Activated CD8-positive, alpha-beta memory T cell treated with anti-CD3 and anti-CD28 coated beads, Interleukin-2, amount 10 ng/mL, durations not matched to agents 7 days and 5 days (primary cell): ENCODE measurements at regions not wholly inside any gene's neighbourhood (a gene's known extent, or its start where the extent isn't known, plus 50 kb on each side); places are given as distances from the start of the nearest gene placed in this dataset.

Experiments used
- ATAC-seq: fragments of 150-1000 bp; cut with Tn5 transposase; one replicate; pipeline ENCODE4 v1.10.0; 2021; ENCODE audit warnings: moderate library complexity
- CTCF ChIA-PET: fragments of 350-600 bp; sonication (Branson Sonifier 250); formaldehyde crosslinking; loops from one replicate; lab custom pipeline; 2021; ENCODE audit warnings: antibody characterized with exemption; lab: Charles Lee
- DNase-seq: peaks from one replicate; pipeline ENCODE4 v3.0.0-alpha.2; 2020
- H3K27ac Mint-ChIP-seq: one replicate; pipeline ENCODE4 v1.8.0; 2021; ENCODE audit warnings: mild to moderate bottlenecking, mixed read lengths
- H3K27me3 Mint-ChIP-seq: one replicate; pipeline ENCODE4 v1.8.0; 2021; ENCODE audit warnings: mixed read lengths
- H3K36me3 Mint-ChIP-seq: one replicate; pipeline ENCODE4 v1.8.0; 2021; ENCODE audit warnings: mild to moderate bottlenecking, mixed read lengths
- H3K4me1 Mint-ChIP-seq: one replicate; pipeline ENCODE4 v1.8.0; 2021; ENCODE audit warnings: mixed read lengths
- H3K4me3 Mint-ChIP-seq: one replicate; pipeline ENCODE4 v1.8.0; 2021; ENCODE audit warnings: mild to moderate bottlenecking, moderate library complexity, mixed read lengths
- H3K9me3 Mint-ChIP-seq: one replicate; pipeline ENCODE4 v1.8.0; 2022; ENCODE audit warnings: low read depth, mixed read lengths

DNA sequence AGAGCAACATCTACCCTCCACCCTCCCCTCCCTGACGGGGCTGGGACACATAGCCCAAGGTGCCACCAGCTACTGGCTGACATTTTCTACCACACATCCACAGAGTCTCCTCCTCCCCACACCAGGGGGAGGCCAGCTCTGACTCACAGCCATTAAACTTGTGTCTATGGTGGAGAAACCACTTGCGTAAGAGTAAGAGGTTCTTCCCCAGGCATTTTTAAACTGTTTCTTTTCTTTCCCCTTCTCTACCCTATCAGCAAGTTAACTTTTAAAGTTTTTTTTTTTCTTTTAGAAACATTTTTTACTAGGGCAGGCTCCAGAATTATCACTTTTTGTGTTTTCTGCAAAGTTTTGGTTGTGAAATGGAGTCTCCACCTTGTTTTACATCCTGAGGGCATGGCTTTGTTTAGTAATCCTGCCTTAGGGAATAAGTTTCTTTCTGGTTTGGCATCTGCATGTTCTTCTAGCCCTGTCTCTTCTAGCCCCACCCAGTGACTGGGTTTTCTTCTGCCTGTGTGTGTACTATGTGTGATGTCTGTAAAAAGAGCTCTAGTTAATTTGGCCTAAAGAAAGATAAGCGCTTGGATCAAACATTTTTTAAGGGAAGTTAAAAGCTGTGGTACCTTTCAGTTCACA, 148.8 kb upstream of the GADL1 start:
- ATAC-seq (no peak), DNase-seq (no peak)
- no peak overlapping the region for H3K27ac Mint-ChIP-seq
- peaks cover 4% of the 10 kb centered on the region for H3K9me3 Mint-ChIP-seq
- no peaks in the 10 kb centered on the region for H3K27me3 Mint-ChIP-seq
- no peaks in the 10 kb centered on the region for H3K4me1 Mint-ChIP-seq
- H3K36me3 Mint-ChIP-seq: peaks cover 2% of the 10 kb centered on the region
- H3K4me3 Mint-ChIP-seq: no peak overlapping the region
- CTCF ChIA-PET: no interaction called here

DNA sequence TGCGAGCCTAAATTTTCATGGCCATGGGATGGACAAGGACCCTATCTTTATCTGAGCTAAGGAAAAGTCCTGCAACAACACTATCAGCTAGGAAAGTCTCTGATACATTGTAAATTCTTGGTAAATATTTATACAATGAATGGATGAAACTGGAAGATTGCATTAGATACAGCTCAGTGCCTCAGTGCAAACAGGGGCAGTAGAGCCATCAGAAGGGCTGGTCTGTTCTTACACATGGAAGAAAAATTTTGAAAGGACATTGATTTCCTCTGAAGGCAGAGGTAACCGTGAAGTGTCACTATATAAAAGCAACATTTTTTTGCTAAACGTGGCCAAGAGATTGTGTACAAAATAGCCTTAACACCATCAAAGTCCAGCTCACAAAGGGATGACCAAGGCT, 153.2 kb upstream of the GADL1 start:
- DNase-seq: no peak
- no peak for ATAC-seq
- peaks cover 9% of the 10 kb centered on the region for H3K9me3 Mint-ChIP-seq
- peaks cover 5% of the 10 kb centered on the region for H3K36me3 Mint-ChIP-seq
- H3K4me3 Mint-ChIP-seq: no peak overlapping the region
- H3K27me3 Mint-ChIP-seq: no peaks in the 10 kb centered on the region
- CTCF ChIA-PET: no interaction called here
- no peaks in the 10 kb centered on the region for H3K4me1 Mint-ChIP-seq
- H3K27ac Mint-ChIP-seq: no peak overlapping the region

DNA sequence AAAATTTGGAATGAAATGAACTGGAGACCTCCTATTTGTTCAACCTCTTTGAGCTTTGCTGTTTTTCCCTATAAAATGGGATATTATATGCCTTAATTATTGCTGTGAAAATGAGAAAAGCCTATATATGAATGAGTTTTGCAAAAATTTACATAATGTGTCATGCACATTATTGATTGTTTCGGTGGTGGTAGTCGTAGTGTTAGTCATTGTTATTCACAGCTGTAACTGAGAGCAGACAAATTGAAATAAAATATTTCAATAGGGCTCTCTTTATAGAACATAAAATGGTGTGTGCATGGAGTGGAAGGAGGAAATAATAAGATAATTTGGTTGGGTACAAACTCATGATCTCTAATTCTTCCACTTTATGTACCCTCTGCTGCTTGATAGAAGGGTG, 153.7 kb upstream of the GADL1 start:
- Mint-ChIP-seq H3K4me3 (no peak overlapping the region), H3K4me1 (no peaks in the 10 kb centered on the region), H3K36me3 (peaks cover 5% of the 10 kb centered on the region), H3K27me3 (no peaks in the 10 kb centered on the region), H3K9me3 (peaks cover 10% of the 10 kb centered on the region), H3K27ac (no peak overlapping the region)
- ATAC-seq (no peak), DNase-seq (no peak)
- CTCF ChIA-PET: no interaction called here

DNA sequence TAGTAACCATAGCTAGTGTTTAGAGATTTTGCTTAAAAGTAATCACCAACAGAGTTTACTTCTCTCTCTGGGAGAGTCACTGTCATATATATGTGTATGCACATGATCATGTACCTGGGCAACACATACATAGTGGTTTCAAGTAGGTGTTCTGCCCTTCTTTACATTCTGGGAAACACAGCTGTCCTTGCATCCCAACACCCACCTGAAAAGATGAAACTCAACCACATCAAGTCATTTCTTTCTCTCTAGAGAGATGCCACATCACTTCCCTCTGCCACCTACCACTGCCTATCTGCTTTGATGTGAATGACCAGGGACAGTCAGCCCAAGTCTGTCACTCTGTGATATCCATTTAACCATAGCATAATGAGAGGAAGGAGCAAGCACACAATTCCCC, 155.8 kb upstream of the GADL1 start:
- no peaks in the 10 kb centered on the region for H3K27me3 Mint-ChIP-seq
- H3K36me3 Mint-ChIP-seq: peaks cover 3% of the 10 kb centered on the region
- no peak overlapping the region for H3K27ac Mint-ChIP-seq
- H3K9me3 Mint-ChIP-seq: peaks cover 10% of the 10 kb centered on the region
- no peaks in the 10 kb centered on the region for H3K4me1 Mint-ChIP-seq
- CTCF ChIA-PET: no interaction called here
- no peak overlapping the region for H3K4me3 Mint-ChIP-seq
- ATAC-seq: no peak
- no peak for DNase-seq

DNA sequence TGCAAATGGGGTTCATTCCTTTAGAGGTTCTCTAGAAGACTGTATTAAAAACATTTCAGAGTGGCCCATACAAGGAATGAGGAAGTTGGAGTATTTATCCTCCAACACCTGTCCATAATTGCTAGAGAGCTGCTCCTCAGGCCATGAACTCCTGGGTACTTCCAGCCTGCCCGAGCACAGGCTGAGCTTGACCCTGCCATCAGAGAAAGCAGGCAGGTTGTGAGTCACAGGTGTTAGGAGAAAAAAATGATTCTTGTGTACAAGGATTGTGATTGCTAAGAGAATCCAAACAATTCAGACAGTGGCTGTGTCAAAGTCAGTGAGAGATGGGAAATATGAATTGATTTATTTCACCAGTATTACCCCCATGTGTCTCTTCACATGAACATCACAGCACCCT, 156.8 kb upstream of the GADL1 start:
- Mint-ChIP-seq H3K4me1 (no peaks in the 10 kb centered on the region), H3K27ac (no peak overlapping the region), H3K9me3 (peaks cover 10% of the 10 kb centered on the region), H3K36me3 (peaks cover 3% of the 10 kb centered on the region), H3K27me3 (no peaks in the 10 kb centered on the region), H3K4me3 (no peak overlapping the region)
- DNase-seq (no peak), ATAC-seq (no peak)
- CTCF ChIA-PET: no interaction called here

DNA sequence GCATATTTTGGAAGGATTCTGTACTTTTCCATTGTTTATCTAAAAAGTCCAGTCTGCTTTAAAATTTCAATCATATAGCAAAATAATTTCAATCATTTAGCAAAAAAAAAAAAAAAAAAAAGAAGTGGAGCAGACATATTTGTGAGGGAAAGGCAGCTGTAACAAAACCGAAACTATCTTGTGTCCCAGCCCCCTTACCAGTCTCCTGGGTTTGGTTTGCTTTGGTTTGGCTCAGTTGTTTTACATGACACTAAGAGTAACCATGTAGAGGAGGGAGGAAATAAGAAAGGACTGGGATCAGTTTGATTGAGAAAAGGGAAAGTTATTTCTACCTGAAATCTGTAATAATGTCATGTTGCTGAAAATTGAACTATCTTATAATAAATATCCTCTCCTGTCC, 158.8 kb upstream of the GADL1 start:
- CTCF ChIA-PET: no interaction called here
- Mint-ChIP-seq H3K27ac (no peak overlapping the region), H3K4me1 (no peaks in the 10 kb centered on the region), H3K9me3 (peaks cover 6% of the 10 kb centered on the region), H3K36me3 (peaks cover 3% of the 10 kb centered on the region), H3K27me3 (no peaks in the 10 kb centered on the region), H3K4me3 (no peak overlapping the region)
- DNase-seq (no peak), ATAC-seq (no peak)

DNA sequence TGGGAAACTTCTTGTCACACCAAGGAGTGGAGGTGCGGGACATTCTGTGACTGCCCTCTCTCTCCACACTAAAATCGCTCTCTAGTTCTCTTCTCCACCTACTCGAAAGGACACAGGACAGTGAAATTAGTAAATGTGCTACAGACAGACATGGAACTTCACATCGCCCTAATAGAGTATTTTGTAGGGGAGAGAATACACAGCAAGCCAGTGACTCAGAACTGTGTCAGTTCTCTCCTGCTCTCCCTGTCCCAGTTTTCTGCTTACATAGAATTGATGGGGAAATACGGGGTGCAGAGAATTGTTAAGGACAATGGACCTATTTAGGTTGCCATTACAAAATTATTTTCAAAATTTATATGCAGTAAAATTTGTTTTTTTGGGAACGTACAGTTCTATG, 159.6 kb upstream of the GADL1 start:
- Mint-ChIP-seq H3K36me3 (peaks cover 3% of the 10 kb centered on the region), H3K27ac (no peak overlapping the region), H3K4me3 (no peak overlapping the region), H3K4me1 (no peaks in the 10 kb centered on the region), H3K9me3 (peaks cover 6% of the 10 kb centered on the region), H3K27me3 (no peaks in the 10 kb centered on the region)
- no peak for DNase-seq
- CTCF ChIA-PET: no interaction called here
- no peak for ATAC-seq

DNA sequence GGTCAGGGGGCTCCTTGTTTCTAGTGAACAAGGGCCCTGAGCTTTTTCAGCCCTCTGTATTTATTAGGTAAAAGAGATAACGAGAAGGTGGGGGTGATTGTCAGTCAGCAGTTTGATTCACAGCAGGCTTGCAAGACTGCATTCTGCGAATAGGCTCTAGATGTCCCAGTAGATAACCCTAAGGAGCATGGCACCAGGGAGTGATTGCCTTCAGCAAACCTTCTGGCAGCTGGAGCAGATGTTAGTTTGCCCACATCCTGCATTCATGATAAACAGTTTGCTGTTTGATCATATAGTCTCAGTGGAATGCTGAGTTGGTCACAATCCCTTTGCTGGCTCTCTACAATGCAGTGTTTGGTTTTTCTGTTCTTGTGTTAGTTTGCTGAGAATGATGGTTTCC, 161.3 kb upstream of the GADL1 start:
- CTCF ChIA-PET: no interaction called here
- ATAC-seq (no peak), DNase-seq (no peak)
- H3K4me3 Mint-ChIP-seq: no peak overlapping the region
- H3K27ac Mint-ChIP-seq: no peak overlapping the region
- H3K4me1 Mint-ChIP-seq: no peaks in the 10 kb centered on the region
- no peaks in the 10 kb centered on the region for H3K27me3 Mint-ChIP-seq
- peaks cover 3% of the 10 kb centered on the region for H3K36me3 Mint-ChIP-seq
- H3K9me3 Mint-ChIP-seq: peaks cover 10% of the 10 kb centered on the region

DNA sequence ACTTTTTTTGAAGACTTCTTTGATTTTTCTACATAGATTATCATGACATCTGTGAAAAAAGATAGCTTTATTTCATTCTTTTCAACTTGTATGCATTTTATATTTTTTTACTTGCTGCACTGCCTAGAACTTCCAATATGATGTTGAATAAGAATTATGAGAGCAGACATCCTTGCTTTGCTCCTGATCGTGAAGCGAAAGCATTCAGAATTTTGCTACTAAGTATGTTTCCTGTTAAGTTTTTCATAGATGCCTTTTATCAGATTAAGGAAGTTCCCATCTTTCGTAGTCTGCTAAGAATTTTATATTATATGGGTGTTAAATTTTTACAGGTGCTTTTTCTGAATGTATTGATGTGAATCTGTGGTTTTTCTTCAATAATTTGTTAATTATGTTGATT, 163.4 kb upstream of the GADL1 start:
- CTCF ChIA-PET: interaction anchor here (1.2 kb wide), 1 partner anchor 19 kb away, joined by 3 read pairs; no protein-coding TSS in a partner anchor
- H3K36me3 Mint-ChIP-seq: no peaks in the 10 kb centered on the region
- ATAC-seq (no peak), DNase-seq (no peak)
- peaks cover 4% of the 10 kb centered on the region for H3K9me3 Mint-ChIP-seq
- H3K4me3 Mint-ChIP-seq: no peak overlapping the region
- H3K27ac Mint-ChIP-seq: no peak overlapping the region
- no peaks in the 10 kb centered on the region for H3K4me1 Mint-ChIP-seq
- no peaks in the 10 kb centered on the region for H3K27me3 Mint-ChIP-seq

DNA sequence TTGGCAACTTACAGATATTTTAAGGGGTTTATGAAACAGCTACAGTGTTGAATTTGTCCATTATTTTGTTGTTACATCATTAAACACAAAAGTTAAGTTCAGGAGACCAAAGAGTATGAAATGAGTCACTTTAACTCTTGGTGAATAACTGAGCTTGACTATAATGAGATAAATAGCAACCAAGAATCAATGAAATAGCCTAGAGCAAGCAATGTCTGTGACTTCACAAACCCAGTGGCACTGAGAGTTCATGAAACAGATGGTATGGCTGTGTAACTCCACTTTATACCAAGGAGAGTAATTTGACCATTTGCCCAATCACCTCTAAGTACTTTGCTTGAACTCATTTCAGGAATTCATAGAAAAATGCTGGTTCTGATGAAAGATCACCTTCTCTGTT, 169.6 kb upstream of the GADL1 start:
- DNase-seq: no peak
- peaks cover 4% of the 10 kb centered on the region for H3K9me3 Mint-ChIP-seq
- CTCF ChIA-PET: no interaction called here
- H3K36me3 Mint-ChIP-seq: no peaks in the 10 kb centered on the region
- H3K4me1 Mint-ChIP-seq: no peaks in the 10 kb centered on the region
- no peak overlapping the region for H3K4me3 Mint-ChIP-seq
- no peak for ATAC-seq
- H3K27ac Mint-ChIP-seq: no peak overlapping the region
- peaks cover 2% of the 10 kb centered on the region for H3K27me3 Mint-ChIP-seq

DNA sequence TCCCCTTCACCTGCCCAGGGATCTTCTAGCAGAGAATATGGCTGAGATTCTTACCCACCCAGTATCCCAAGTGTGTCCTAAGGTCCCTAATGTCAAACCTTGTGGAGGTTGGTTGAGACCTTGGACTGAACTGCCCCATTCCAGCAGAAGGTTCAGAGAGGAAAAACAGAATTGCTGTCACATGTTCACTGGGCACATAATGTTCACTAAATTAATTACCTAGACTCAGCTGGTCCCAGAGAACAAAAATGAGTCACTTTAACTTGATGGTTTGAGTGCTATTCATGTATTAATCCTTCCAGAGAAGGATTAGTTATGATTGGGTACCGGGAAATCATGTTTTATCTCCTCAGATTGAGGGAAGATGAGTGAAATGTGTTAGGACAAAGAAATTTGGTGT, 171.3 kb upstream of the GADL1 start:
- H3K4me1 Mint-ChIP-seq: no peaks in the 10 kb centered on the region
- no peaks in the 10 kb centered on the region for H3K36me3 Mint-ChIP-seq
- ATAC-seq (no peak), DNase-seq (no peak)
- H3K9me3 Mint-ChIP-seq: no peaks in the 10 kb centered on the region
- no peak overlapping the region for H3K4me3 Mint-ChIP-seq
- peaks cover 4% of the 10 kb centered on the region for H3K27me3 Mint-ChIP-seq
- CTCF ChIA-PET: no interaction called here
- H3K27ac Mint-ChIP-seq: no peak overlapping the region

DNA sequence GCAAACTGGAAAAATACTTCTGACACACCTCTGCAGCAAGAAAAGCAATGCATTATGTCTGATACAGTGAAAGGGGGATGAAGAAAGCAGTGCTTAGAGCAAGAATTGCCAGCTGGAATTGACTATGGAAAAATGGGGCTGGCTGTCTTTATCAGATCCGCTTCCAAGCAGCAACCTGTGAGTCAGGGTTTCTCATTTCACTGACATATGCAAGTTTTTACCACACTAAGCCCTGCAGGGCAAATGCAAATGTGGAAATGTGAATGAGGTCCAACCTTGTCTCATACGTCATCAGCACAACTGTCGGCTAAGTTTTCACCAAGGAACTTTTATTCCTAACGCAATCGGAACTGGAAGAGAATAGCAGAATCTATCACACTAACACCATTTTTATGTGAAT, 172.5 kb upstream of the GADL1 start:
- no peaks in the 10 kb centered on the region for H3K4me1 Mint-ChIP-seq
- no peaks in the 10 kb centered on the region for H3K36me3 Mint-ChIP-seq
- H3K27ac Mint-ChIP-seq: no peak overlapping the region
- H3K27me3 Mint-ChIP-seq: peaks cover 7% of the 10 kb centered on the region
- DNase-seq (no peak), ATAC-seq (no peak)
- H3K9me3 Mint-ChIP-seq: peaks cover 3% of the 10 kb centered on the region
- no peak overlapping the region for H3K4me3 Mint-ChIP-seq
- CTCF ChIA-PET: no interaction called here

DNA sequence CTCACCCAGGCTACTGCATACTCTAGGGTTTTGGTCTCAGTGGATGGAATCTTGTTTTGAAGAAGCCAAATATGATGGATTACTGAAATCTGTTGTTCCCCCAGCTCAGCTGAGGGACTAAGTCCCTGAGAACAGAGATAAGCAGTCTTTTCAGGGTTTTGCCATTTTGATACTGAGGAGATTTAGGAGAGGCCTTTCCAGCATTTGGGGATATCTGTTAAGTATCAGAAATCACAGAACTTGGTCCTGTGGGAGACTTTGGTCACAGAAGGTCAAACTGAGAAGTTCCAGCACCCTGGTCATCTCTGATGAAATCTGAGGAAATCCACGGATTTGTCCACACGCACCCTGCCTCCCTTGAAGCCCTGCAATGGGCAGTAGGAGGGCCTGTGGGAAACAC, 181.0 kb upstream of the GADL1 start:
- H3K4me3 Mint-ChIP-seq: no peak overlapping the region
- H3K9me3 Mint-ChIP-seq: peaks cover 7% of the 10 kb centered on the region
- no peak overlapping the region for H3K27ac Mint-ChIP-seq
- H3K36me3 Mint-ChIP-seq: peaks cover 1% of the 10 kb centered on the region
- H3K4me1 Mint-ChIP-seq: peaks cover 17% of the 10 kb centered on the region
- ATAC-seq (no peak), DNase-seq (no peak)
- CTCF ChIA-PET: no interaction called here
- H3K27me3 Mint-ChIP-seq: peaks cover 5% of the 10 kb centered on the region

DNA sequence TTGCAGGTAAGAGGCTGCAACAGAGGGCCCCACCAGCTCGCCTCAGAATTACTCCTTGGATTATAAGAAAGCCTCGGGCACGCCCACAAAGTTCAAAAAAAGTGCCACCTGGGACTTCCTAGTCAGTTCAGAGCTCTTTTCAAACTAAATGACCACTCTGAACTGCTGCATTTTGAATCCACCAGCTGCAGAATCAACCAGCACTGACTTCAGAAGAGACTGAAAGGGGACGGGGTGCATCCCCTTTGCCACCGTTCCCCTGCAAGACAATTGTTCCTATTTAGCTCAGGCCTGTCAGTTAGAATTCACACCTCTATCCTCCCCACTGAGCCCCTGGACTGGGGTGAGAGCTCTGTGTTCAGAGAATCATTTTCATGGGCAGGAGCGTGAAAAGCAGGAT, 181.4 kb upstream of the GADL1 start:
- DNase-seq (no peak), ATAC-seq (no peak)
- Mint-ChIP-seq H3K27ac (no peak overlapping the region), H3K4me1 (peaks cover 17% of the 10 kb centered on the region), H3K4me3 (no peak overlapping the region), H3K9me3 (peaks cover 7% of the 10 kb centered on the region), H3K27me3 (peaks cover 3% of the 10 kb centered on the region), H3K36me3 (peaks cover 1% of the 10 kb centered on the region)
- CTCF ChIA-PET: interaction anchor here (1.1 kb wide), 1 partner anchor 20 kb away, joined by 3 read pairs; no protein-coding TSS in a partner anchor
